ENCODE measurements at regions not wholly inside any gene's neighbourhood (a gene's known extent, or its start where the extent isn't known, plus 50 kb on each side); places are given as distances from the start of the nearest gene placed in this dataset.

GRCh38 chr1:82405333-82405732 is 604.6 kb downstream of the ADGRL2 start:
- no peak overlapping the region for H3K4me3 Mint-ChIP-seq
- H3K4me1 Mint-ChIP-seq = no peaks in the 10 kb centered on the region
- no peak overlapping the region for H3K27ac Mint-ChIP-seq
- DNase-seq = no peak
- ATAC-seq = no peak
- no peaks in the 10 kb centered on the region for H3K36me3 Mint-ChIP-seq (ENCODE audit: low read depth)
- H3K27me3 Mint-ChIP-seq = no peaks in the 10 kb centered on the region
- no peaks in the 10 kb centered on the region for H3K9me3 Mint-ChIP-seq

DNA sequence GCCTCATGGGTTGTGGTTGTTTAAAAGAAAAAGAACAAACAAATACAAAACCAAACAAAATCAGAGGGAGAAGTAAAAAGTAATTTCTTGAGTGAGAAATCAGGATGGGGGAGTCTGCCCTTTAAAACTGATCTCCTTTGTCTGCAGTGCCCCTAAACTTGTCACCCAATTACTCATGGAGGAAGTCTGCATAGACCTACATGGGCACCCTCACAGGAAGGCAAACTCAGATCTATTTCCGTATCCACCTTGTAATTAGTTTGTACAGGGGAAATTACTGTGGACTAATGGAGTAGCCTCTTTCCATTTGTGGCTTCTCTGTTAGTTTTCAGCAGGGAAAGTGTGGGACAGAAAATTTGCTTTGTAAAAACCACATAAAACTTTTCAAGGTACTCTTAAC is 600.4 kb downstream of the ADGRL2 start:
- DNase-seq (no peak), ATAC-seq (no peak)
- H3K27ac Mint-ChIP-seq = no peak overlapping the region
- no peaks in the 10 kb centered on the region for H3K9me3 Mint-ChIP-seq
- no peaks in the 10 kb centered on the region for H3K4me1 Mint-ChIP-seq
- H3K36me3 Mint-ChIP-seq (ENCODE audit: low read depth) = no peaks in the 10 kb centered on the region
- no peaks in the 10 kb centered on the region for H3K27me3 Mint-ChIP-seq
- H3K4me3 Mint-ChIP-seq = no peak overlapping the region

DNA sequence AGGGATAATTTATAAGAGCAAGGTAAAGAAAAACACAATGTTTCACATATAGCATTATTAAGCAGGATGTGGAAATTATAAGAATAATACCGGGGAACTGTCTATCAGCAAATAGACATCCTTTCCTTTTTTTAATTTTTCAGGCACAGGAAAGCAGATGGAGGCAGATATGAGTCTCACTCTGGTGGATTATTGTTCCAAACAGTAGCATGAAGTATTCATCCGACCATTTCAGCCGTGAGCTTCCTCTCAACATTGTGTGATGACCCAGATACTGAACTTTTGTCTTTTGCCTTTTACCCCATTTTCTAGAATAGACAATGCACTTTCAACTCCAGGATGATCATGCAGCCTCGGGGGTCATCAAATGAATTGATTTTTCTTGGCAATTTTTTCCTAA is 599.8 kb downstream of the ADGRL2 start:
- no peak overlapping the region for H3K4me3 Mint-ChIP-seq
- no peaks in the 10 kb centered on the region for H3K9me3 Mint-ChIP-seq
- ATAC-seq (no peak), DNase-seq (no peak)
- no peaks in the 10 kb centered on the region for H3K27me3 Mint-ChIP-seq
- H3K36me3 Mint-ChIP-seq (ENCODE audit: low read depth) = no peaks in the 10 kb centered on the region
- no peak overlapping the region for H3K27ac Mint-ChIP-seq
- H3K4me1 Mint-ChIP-seq = no peaks in the 10 kb centered on the region

DNA sequence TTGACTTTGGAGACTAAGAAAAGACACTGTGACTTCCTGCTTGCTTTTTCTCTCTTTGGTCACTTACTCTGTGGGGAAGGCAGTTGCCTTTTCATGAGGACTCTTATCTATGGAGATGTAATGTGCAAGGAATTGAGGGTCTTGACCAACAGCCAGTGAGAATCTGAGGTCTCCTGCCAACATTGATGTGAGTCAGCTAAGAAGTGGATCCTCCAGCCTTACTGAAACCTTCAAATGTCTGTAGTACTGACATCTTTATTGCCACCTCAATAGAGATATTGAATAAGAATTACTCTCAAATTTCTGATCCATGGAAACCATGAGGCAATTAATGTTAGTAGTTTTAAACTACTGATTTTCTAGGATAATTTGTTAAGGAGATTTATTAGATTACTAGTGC is 598.4 kb downstream of the ADGRL2 start:
- no peaks in the 10 kb centered on the region for H3K9me3 Mint-ChIP-seq
- ATAC-seq (no peak), DNase-seq (no peak)
- no peaks in the 10 kb centered on the region for H3K4me1 Mint-ChIP-seq
- no peak overlapping the region for H3K4me3 Mint-ChIP-seq
- H3K36me3 Mint-ChIP-seq (ENCODE audit: low read depth) = no peaks in the 10 kb centered on the region
- H3K27me3 Mint-ChIP-seq = no peaks in the 10 kb centered on the region
- H3K27ac Mint-ChIP-seq = no peak overlapping the region

- H3K4me3 Mint-ChIP-seq = no peak overlapping the region
- no peaks in the 10 kb centered on the region for H3K27me3 Mint-ChIP-seq
- no peaks in the 10 kb centered on the region for H3K9me3 Mint-ChIP-seq
- no peak for DNase-seq
- H3K27ac Mint-ChIP-seq = no peak overlapping the region
- H3K36me3 Mint-ChIP-seq (ENCODE audit: low read depth) = no peaks in the 10 kb centered on the region
- no peak for ATAC-seq
- H3K4me1 Mint-ChIP-seq = no peaks in the 10 kb centered on the region
These were observed 597.6 kb downstream of the ADGRL2 start for GRCh38 chr1:82398357-82398756.

- H3K27me3 Mint-ChIP-seq = no peaks in the 10 kb centered on the region
These were observed 594.7 kb downstream of the ADGRL2 start for GRCh38 chr1:82395440-82395839.

GRCh38 chr1:82392946-82393345 is 592.2 kb downstream of the ADGRL2 start:
- H3K27ac Mint-ChIP-seq = no peak overlapping the region
- no peak for ATAC-seq
- no peak for DNase-seq
- no peaks in the 10 kb centered on the region for H3K36me3 Mint-ChIP-seq (ENCODE audit: low read depth)
- no peaks in the 10 kb centered on the region for H3K4me1 Mint-ChIP-seq
- no peak overlapping the region for H3K4me3 Mint-ChIP-seq
- peaks cover 12% of the 10 kb centered on the region for H3K9me3 Mint-ChIP-seq
- no peaks in the 10 kb centered on the region for H3K27me3 Mint-ChIP-seq

More at GRCh38 chr1:82395440-82395839, 594.7 kb downstream of the ADGRL2 start:
- Mint-ChIP-seq H3K4me1 (no peaks in the 10 kb centered on the region), H3K9me3 (peaks cover 3% of the 10 kb centered on the region), H3K27ac (no peak overlapping the region), H3K4me3 (no peak overlapping the region), H3K36me3 (ENCODE audit: low read depth) (no peaks in the 10 kb centered on the region)
- DNase-seq (no peak), ATAC-seq (no peak)

GRCh38 chr1:82392513-82392912 is 591.8 kb downstream of the ADGRL2 start:
- Mint-ChIP-seq H3K4me3 (no peak overlapping the region), H3K27ac (no peak overlapping the region), H3K36me3 (ENCODE audit: low read depth) (no peaks in the 10 kb centered on the region), H3K9me3 (peaks cover 12% of the 10 kb centered on the region), H3K4me1 (no peaks in the 10 kb centered on the region), H3K27me3 (no peaks in the 10 kb centered on the region)
- DNase-seq (no peak), ATAC-seq (no peak)

DNA sequence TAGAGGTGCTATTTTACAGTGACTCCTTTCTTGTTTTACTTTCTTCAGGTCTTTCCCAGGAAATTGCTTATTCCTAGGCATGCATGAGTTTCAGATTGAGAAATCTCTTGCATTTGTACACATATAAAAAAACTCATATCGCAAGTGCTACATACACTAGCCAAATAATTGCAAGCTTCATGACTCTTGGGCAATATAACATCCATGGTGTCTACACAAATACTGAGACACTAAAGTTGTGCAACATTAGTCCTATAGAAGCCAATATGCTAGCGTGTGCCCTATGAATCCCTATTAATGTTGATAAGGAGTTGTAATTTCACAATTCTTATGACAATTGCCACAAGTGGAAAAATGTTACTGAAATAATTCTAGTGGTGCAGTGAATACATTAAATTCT is 591.0 kb downstream of the ADGRL2 start:
- no peak overlapping the region for H3K27ac Mint-ChIP-seq
- peaks cover 12% of the 10 kb centered on the region for H3K9me3 Mint-ChIP-seq
- H3K4me3 Mint-ChIP-seq = no peak overlapping the region
- no peaks in the 10 kb centered on the region for H3K36me3 Mint-ChIP-seq (ENCODE audit: low read depth)
- no peaks in the 10 kb centered on the region for H3K27me3 Mint-ChIP-seq
- no peaks in the 10 kb centered on the region for H3K4me1 Mint-ChIP-seq
- no peak for ATAC-seq
- DNase-seq = no peak

GRCh38 chr1:82390627-82391026 is 589.9 kb downstream of the ADGRL2 start:
- no peak overlapping the region for H3K27ac Mint-ChIP-seq
- no peaks in the 10 kb centered on the region for H3K36me3 Mint-ChIP-seq (ENCODE audit: low read depth)
- peaks cover 12% of the 10 kb centered on the region for H3K9me3 Mint-ChIP-seq
- H3K4me1 Mint-ChIP-seq = no peaks in the 10 kb centered on the region
- DNase-seq = no peak
- H3K27me3 Mint-ChIP-seq = no peaks in the 10 kb centered on the region
- ATAC-seq = no peak
- H3K4me3 Mint-ChIP-seq = no peak overlapping the region

GRCh38 chr1:82388679-82389078 is 587.9 kb downstream of the ADGRL2 start:
- DNase-seq (no peak), ATAC-seq (no peak)
- Mint-ChIP-seq H3K36me3 (ENCODE audit: low read depth) (no peaks in the 10 kb centered on the region), H3K4me1 (no peaks in the 10 kb centered on the region), H3K27ac (no peak overlapping the region), H3K9me3 (peaks cover 12% of the 10 kb centered on the region), H3K27me3 (no peaks in the 10 kb centered on the region), H3K4me3 (no peak overlapping the region)

GRCh38 chr1:82387012-82387366 is 586.3 kb downstream of the ADGRL2 start:
- Mint-ChIP-seq H3K27me3 (no peaks in the 10 kb centered on the region), H3K36me3 (ENCODE audit: low read depth) (no peaks in the 10 kb centered on the region), H3K4me3 (no peak overlapping the region), H3K27ac (no peak overlapping the region), H3K4me1 (no peaks in the 10 kb centered on the region), H3K9me3 (peaks cover 12% of the 10 kb centered on the region)
- no peak for ATAC-seq
- DNase-seq = no peak

- no peaks in the 10 kb centered on the region for H3K27me3 Mint-ChIP-seq
- no peak for DNase-seq
These were observed 585.8 kb downstream of the ADGRL2 start for GRCh38 chr1:82386365-82387011.

DNA sequence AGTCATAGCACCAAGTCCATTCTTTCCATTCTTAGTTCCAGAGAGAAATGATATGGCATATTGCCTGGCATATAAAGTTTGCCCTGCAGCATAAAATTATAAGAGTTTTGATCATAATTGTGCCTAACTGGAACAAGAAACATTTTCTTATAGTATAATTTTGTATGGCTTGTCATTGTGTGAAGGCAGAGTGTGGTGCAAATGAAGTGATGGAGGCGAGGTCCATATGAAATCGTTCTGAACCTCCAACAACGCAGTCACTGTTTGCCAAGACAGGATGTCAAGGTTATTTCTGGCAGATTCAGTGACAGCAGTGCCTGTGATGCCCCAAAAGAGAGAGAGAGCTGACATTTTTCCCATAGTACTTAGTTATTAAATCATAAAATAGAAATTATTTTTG is 584.0 kb downstream of the ADGRL2 start:
- Mint-ChIP-seq H3K36me3 (ENCODE audit: low read depth) (no peaks in the 10 kb centered on the region), H3K9me3 (peaks cover 10% of the 10 kb centered on the region), H3K4me3 (no peak overlapping the region), H3K27ac (no peak overlapping the region), H3K27me3 (no peaks in the 10 kb centered on the region), H3K4me1 (no peaks in the 10 kb centered on the region)
- no peak for DNase-seq
- no peak for ATAC-seq

More at GRCh38 chr1:82386365-82387011, 585.8 kb downstream of the ADGRL2 start:
- Mint-ChIP-seq H3K4me3 (no peak overlapping the region), H3K4me1 (no peaks in the 10 kb centered on the region), H3K36me3 (ENCODE audit: low read depth) (no peaks in the 10 kb centered on the region), H3K9me3 (peaks cover 12% of the 10 kb centered on the region), H3K27ac (no peak overlapping the region)
- ATAC-seq = no peak

- ATAC-seq (no peak), DNase-seq (no peak)
- no peak overlapping the region for H3K27ac Mint-ChIP-seq
- H3K36me3 Mint-ChIP-seq (ENCODE audit: low read depth) = no peaks in the 10 kb centered on the region
- no peaks in the 10 kb centered on the region for H3K27me3 Mint-ChIP-seq
- no peaks in the 10 kb centered on the region for H3K4me1 Mint-ChIP-seq
- H3K9me3 Mint-ChIP-seq = peaks cover 6% of the 10 kb centered on the region
- H3K4me3 Mint-ChIP-seq = no peak overlapping the region
These were observed 576.6 kb downstream of the ADGRL2 start for GRCh38 chr1:82377201-82377884.
